IPS DF 4.7 (cell line): ENCODE measurements at regions not wholly inside any gene's neighbourhood (a gene's known extent, or its start where the extent isn't known, plus 50 kb on each side); places are given as distances from the start of the nearest gene placed in this dataset.

ENCODE experiments used
- DNase-seq: peaks from one replicate; pipeline ENCODE4 v3.0.0-alpha.2; 2013; ENCODE audit warnings: low spot score; ENCODE audit errors: extremely low read depth

DNA sequence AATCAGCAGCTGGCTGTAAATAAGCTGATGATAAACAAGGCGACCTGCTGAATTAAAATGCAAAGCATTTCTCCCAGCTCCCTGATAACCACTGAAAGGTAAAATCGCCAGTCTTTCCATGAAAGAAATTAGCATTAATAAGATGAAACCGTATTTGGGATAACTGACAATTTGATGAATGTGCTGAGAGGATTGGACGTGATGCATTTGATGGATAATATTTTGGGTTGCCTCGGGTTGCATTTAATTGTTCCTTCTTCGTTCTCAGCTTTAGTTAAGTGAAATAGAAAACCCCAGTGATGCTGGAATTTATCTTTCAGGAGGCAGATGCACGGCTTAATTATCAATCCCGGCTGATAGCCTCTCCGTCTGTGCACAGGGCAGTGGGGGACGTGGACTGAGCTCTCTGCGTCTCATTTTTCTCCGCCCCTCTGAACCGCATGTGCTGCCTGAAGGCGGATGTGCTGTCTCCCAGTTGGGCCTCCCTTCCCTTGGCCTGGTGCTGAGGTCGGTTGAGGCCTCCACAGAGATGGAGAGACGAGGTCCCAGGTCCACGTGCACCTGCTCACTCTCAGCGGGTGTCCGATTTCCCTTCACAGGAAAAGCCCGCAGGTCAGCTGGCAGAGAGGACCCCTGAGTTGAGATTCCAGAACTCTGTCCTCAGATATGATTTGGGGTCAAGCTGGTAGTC is 846.2 kb downstream of the BRD1 start:
- DNase-seq = no peak

DNA sequence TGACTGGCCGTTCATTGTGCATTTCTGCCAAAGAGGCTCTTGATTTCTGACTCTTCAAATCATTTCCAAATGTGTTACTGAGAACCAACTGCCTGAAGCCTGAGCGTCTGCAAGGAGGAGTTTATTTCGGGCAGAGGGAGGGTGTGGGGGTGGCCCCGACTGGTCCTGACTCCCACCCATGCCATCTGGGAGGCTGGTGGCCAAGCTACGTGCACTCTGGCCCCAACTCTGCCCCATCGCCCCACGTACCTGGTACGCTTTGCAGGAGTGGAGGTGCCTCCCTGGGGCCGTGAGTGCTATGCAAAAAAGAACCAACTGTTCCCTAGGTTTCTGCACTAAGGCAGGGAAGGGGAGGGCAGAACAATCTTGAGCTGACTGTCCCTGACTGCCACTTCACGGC is 846.8 kb downstream of the BRD1 start:
- DNase-seq = no peak

DNA sequence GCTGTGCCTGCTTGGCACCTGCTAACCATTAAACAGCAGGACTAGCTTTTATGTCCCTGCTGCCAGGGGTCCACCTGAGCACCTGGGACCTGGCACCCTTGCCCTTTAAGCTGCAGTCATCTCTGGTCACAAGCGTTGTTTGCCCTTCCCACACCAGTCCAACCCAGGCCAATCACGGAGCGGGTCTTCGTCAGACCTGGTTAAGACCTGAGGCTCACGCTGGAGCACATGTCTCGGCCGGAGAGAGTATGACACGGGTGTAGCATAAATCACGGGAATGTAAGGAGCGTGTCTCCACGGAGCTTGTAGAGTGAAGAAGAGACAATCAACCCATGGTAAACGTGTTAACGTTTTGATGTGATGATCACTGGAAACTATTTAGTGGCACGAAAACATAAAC is 847.3 kb downstream of the BRD1 start:
- no peak for DNase-seq

DNA sequence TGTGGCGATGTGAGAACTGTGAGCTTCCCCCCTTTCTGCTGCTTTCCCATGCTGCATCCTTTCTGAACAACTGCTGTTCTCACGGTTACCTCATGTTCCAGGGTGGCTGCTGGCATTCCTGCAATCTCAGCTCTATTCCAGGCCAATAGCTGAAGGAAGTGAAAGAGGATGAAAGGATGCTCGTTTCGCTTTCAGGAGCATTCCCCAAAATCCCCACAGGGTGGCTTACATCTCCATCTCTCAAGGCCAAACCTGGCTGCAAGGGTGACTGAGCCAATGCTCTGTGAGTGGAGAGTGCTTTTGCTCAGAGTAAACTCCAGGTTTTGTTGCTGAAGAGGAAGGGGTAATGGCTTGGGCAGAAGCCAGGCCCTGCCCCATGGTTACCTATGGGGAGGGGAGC is 848.2 kb downstream of the BRD1 start:
- no peak for DNase-seq

DNA sequence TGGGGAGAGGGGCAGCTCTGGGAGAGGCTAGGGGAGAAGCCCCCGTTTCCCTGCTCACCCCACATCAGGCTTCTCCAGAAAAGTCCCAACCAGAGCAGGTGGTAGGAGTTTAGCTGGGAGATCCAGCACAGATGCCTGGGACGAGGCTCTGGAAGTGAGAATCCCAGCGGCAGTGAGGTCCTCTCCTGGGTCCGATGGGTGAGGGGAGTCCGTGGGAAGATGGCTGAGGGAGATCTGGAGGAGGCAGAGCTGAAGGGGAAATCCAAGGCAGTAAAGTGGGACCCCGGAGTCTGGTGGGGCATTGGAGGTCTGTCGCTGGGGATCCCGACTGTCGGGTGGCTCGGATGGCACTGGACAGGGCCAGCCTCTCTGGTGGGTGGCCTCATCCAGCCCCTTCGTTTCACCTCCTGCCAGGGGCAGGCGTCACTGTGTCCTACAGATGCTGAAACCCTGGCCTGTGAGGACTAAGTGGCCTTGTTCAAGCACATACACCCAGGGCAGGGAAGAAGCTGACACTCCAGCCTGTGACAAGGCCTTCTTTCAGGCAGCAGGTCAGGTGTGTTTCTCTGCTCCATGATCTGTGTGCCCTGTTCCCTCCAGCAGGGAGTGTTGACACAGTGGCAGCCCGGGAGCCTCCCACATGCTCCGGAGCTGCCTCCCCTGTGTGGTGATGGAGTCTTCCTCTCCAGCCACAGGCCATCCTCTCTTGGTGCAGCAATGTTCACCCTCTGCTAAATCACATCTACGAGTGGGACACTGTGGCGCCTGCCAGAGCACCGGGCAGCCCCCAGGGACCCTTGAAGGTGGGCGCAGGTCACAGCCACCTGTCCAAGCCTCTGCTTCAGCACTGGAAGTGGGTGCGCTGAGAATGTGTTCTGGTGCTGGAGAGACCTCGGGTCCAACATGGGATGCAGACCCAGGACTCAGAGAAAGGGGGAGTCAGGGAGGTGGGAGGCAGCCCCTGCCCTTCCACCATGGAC is 850.8 kb downstream of the BRD1 start:
- no peak for DNase-seq

DNA sequence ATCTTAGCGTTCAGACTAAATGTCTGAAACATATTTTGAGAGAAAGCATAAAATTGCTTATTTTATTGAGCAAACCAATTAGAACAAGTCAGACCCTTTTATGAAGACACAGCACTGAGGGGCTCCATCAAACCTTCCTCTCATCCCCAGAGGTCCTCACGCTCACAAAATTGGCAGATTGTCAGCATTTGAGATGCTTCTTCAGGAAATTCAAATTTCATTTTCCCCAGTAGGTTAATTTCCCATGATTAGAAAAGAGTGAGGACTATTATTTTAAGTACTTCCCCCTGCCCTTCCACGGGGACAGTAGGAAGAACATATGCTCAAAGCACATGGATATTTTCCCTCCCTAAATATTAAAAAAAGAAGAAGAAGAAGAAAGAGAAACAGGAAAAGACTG is 851.8 kb downstream of the BRD1 start:
- DNase-seq = no peak

DNA sequence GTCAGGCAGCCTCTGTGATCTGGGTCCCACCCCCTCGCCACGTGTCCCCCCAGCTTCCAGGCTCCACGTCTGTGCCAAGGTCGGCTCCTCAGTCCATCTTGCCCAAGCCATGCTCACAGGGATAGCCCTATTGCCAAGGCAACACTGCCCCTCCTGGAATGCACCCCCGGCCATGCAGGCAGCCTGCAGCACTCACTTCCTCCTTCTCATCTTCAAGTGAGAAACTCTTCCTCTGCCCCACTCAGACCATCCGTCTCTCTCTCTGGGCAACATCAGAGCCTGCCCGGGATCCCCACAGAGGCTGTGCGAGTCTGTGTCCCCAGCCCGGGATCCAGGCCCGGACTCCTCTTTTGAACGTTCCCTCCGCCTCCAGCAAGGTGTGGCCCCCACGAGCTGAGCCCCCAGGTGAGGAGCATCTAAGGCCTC is 852.3 kb downstream of the BRD1 start:
- no peak for DNase-seq

DNA sequence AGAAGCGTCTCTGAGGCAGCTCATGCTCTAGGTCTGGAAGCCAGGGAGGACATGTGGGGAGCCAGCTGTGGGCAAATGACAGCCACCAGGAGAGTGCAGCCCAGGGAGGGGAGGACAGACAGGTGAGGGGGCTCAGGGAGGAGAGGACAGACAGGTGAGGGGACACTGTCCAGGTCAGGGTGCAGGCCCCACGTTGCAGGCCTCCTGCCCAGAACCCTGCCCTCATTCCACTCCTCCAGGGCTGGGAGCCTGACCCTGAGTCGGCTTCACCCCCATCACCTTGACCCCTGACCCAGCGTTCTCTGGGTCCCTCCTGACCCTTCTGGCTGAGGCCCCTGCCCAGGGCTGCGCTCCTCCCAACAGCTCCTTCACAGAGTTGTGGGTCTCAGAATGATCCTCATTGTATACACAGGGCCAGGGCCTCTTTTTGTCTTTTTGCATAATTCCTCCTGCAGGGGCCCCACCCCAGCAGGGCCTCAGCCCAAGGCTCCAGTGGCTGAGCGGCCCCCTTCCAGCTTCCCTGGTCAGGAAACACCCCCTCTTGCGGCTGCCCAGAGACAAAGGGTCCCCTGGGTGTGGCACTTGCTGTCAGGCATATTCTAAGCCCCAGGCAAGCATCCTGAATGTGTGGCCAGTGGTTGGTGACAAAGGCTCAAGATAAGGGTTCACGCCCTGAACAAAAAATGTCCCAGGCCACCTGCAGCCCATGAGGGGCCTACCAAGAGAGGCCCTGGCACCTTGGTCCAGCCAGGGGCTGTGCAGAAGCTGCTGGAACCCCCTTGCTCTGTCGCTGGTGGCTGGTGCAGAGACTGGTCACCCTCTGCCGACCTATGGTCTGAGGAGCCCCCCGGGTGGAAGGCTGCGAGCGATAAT is 853.0 kb downstream of the BRD1 start:
- no peak for DNase-seq

DNA sequence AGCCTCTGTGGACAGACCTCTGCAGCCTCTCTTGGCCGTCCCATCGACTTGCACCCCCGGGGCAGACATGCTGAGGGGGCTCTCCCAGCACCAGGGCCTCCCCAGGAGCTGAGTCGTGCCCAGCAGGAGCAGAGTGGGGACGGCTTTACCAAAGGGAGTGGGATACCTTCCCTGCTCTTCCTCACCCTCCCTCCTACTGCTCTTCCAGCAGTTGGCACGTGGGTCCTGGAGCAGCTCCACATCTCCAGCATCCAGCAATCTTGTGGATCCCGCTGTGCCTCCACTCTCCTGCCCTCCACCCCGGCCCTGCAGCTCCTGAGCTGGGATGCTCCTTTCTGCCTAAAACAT is 854.0 kb downstream of the BRD1 start:
- no peak for DNase-seq

DNA sequence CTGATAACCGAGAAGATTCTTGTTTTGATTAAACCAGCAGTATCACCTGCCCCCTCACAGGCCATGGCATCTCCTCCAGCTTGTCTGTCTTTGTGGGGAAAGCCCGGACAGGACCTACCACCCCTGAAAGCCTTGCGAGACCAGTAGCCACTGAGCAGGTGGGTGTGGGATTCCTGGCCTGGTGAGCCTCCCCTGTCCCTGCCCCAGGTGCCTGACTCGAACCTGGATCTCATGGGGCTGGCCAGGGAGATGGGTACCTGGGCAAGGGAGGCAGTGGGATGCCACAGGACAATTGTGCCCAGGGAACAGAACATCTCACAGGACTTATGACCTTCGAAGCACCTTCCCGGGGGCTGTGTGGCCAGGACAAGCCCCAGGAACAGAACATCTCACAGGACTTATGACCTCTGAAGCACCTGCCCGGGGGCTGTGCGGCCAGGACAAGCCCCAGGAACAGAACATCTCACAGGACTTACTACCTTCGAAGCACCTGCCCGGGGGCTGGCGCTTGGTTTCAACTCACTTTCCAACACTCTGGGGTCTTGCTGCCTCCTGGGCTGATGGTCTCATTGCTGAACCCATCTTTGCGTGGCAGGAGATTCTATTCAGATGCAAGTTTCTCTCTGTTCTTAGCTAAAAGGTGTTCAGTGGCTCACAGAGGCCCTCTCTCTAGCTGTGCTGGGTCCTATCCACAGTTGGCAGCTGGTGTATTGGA is 854.5 kb downstream of the BRD1 start:
- no peak for DNase-seq

DNA sequence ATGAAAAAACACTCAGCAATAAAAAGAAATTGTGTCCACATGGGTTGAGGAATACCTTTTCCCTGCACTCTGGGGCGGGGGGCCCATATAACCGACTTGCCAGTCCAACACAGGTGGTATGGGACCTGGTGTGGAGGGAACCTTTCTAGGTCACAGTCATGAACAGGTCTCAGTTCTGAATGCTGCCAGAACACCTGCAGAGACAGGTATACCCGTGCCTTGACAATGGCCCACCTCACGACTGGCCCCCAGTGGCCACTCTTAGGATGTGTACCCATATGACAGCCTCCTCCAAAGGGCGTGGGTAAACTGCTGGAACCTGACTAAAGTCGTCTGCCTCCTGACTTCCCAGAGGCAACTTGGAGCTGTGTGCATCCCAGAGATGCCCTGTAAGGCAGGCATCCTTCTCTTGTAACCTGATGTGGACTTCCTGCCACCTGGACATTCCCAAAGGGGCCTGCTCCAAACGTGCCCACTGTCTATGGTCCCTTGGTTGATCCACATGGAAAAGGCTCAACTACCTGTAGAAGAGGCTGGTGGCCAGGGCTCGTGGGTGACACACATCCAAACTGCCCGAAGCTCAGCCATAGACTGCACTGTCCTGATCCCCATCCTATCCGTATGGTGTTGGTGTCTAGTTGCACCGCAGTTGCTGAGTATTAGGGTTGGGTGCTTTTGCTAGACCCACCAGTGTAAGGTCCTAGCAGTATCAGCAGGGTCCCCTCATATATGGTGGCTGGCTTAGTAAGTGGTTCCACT is 859.3 kb downstream of the BRD1 start:
- no peak for DNase-seq

DNA sequence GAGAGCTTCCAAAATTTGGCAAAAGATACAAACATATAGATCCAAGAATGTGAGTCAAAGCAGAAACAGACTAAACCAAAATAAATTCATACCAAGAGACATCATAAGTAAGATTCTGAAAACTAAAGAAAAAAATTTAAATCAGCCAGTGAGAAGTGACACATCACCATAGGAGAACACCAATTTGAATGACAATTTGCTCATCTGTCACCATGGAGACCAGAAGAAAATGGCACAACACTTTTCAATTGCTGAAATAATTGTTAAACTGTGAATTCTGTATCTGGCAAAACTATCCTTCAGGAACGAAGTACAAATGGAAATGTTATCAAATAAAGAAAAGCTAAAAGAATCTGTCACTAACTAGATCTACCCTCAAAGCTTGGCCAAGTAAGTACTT is 864.3 kb downstream of the BRD1 start:
- DNase-seq = no peak

DNA sequence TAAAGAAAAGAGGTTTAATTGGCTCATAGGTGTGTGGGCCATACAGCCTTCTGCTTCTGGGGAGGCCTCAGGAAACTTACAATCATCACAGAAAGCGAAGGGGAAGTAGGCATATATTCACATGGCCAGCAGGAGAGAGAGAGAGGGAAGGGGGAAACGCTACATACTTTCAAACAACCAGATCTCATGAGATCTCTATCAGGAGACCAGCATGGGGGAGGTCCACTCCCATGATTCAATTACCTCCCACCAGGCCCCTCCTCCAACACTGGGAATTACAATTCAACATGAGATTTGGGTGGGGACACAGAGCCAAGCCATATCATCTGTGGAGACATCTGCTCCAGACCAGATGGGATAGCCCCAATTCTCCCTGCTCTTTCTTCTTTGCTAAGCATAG is 866.0 kb downstream of the BRD1 start:
- DNase-seq = no peak

DNA sequence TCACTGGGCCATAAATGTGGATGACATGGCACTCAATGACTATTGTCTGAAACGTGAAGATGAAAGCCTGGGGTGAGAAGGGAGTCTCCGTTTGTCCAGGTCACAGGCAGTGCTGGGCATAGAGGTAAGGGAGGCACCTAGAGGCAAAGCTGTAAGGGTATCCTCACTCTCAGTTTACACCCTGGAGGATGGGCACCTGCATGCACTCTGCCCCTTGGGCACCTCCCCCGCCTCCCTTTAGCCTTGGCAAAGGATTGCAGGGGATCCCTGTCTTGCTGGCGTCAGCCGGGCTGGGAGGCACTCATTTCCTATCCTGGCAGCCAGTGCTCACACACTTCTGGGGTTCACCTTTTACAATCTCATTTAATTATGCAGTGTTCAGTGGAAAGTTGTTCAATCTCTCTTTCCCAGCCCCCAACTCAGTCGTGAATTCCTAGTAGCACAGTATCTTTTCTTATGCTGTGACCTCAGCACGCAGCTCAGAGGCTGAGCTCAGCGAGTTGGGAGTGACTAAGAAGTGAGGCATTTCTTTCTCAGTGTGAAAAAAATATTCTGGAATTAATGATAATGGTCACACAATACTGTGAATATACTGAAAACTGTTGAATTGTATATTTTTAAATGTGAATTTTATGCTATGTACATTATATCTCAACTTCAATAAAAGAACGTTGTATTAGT is 866.6 kb downstream of the BRD1 start:
- no peak for DNase-seq

DNA sequence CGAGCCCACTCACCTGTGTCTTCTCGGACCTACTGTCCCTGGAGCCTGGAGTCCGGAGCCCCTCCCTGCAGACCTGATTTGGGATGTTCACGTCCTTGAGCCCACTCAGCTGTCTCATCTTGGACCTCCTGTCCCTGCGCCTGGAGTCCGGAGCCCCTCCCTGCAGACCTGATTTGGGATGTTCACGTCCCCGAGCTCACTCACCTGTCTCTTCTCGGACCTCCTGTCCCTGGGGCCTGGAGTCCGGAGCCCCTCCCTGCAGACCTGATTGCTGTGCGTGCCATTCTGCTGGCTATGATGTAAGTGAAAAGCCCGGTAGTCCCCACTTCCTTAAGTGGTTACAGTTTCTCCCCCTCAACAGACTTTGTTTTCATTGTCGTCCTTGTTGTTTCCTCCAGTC is 867.1 kb downstream of the BRD1 start:
- DNase-seq = no peak

DNA sequence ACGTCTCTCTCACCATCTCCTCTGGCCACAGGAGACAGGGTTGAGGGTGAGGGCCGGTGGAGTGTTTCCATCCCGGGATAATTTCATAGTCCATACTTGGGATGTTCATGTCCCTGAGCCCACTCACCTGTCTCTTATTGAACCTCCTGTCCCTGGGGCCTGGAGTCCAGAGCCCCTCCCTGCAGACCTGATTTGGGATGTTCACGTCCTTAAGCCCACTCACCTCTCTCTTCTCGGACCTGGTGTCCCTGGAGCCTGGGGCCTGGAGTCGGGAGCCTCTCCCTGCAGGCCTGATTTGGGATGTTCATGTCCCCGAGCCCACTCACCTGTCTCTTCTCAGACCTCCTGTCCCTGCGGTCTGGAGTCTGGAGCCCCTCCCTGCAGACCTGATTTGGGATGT is 868.2 kb downstream of the BRD1 start:
- no peak for DNase-seq

DNA sequence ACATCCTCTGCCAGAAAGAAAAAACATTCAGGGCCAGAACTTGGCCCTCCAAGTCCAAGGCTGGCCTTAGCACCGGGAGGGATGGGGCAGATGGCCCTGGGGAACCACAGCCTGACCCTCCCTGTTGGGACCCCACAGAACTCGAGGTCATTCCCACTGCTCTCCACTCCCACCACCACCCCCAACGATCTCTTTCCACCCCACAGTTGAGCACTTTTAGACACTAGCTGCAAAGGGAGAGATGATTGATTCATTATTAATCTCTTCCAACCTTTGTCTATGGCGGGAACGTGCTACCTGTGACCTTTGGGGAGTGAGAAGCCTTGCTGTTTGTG is 869.7 kb downstream of the BRD1 start:
- DNase-seq = no peak

DNA sequence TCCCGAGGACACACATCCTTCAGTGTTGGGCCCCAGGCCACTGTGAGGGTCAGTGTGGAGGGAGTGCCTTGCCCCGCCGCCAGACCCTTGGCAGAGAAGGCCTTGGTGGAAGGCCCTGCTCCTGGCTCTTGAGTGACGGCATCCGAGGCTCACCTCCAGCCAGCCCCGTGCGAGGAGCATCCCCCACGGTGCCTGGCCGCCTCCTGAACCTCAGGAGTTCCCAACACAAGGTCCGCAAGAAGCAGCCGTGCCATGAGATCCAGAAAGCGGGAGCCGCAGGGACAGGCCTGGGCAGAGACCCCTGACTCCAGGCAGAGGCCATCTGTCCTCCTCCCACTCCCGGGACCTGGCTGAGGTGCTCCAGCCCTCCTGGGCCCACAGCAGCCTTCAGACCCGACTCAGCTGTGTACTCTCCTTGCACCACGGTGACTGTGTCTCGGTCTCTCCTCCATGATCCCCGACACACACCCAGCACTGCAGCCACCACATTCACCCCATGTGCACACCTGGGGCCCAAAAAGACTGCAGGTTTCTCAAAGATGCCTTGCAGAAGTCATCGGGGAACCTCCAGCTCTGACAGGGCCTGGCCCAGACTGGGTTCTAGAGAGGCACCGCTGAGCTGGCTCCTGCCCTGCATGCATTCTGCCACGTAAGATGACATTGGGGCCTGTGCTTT is 870.2 kb downstream of the BRD1 start:
- no peak for DNase-seq
